ENCODE measurements at regions not wholly inside any gene's neighbourhood (a gene's known extent, or its start where the extent isn't known, plus 50 kb on each side); places are given as distances from the start of the nearest gene placed in this dataset.

GRCh38 chr10:106498675-106499074, 665.8 kb downstream of the SORCS1 start:
- ATAC-seq (no peak), DNase-seq (no peak)
- POLR2A ChIA-PET, result no interaction called here
- peaks cover 0 to 18% (median 9%) of the 10 kb centered on the region in 9 donors for H3K9me3 Mint-ChIP-seq
- no peaks in the 10 kb centered on the region for H3K36me3 Mint-ChIP-seq
- H3K27ac Mint-ChIP-seq, result no peak overlapping the region
- no peaks in the 10 kb centered on the region for H3K4me1 Mint-ChIP-seq
- no peak overlapping the region for H3K4me3 Mint-ChIP-seq
- H3K27me3 Mint-ChIP-seq, result peaks cover 0 to 1% (median 0%) of the 10 kb centered on the region in 5 donors

DNA sequence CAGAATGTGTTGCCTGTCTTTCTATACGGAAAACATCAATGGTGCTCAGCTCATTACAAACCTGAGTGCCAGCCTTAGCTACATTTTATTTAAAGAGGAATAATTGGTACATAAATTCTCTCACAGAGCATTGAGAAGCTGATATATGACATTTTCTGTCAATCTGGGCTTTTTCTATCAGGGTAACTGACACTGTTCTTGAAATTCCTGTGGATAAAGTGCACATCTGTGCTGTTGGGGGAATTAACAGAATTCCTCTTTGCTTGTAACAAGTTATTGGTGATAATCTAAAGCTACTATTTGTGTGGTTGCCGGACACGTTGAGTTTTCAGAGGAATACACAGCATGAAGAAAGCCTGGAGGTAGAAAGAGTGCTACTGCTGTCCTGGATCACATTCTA, 668.6 kb downstream of the SORCS1 start:
- POLR2A ChIA-PET, result no interaction called here
- peaks cover 0 to 18% (median 7%) of the 10 kb centered on the region in 9 donors for H3K9me3 Mint-ChIP-seq
- H3K4me3 Mint-ChIP-seq, result no peak overlapping the region
- H3K27me3 Mint-ChIP-seq, result peaks cover 0 to 1% (median 0%) of the 10 kb centered on the region in 5 donors
- H3K4me1 Mint-ChIP-seq, result no peaks in the 10 kb centered on the region
- ATAC-seq (no peak), DNase-seq (no peak)
- no peaks in the 10 kb centered on the region for H3K36me3 Mint-ChIP-seq
- no peak overlapping the region for H3K27ac Mint-ChIP-seq

DNA sequence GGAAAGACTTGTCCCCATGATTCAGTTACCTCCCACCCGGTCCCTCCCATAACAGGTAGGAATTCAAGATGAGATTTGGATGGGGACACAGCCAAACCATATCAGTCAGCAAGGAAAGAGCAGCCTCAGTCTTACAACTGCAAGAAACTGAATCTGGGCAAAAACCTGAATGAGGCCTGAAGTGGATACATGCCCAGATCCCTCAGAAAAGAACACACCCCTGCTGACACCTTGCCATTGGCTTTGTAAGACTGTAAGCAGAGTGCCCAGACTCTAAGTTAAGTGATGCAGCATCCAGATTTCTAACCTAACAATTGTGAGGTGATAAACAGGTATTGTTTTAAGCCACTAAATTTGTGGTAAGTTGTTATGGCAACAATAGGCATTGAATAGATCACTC, 670.8 kb downstream of the SORCS1 start:
- POLR2A ChIA-PET, result no interaction called here
- H3K27ac Mint-ChIP-seq, result no peak overlapping the region
- ATAC-seq, result no peak
- H3K9me3 Mint-ChIP-seq, result peaks cover 0 to 8% (median 4%) of the 10 kb centered on the region in 9 donors
- no peak overlapping the region for H3K4me3 Mint-ChIP-seq
- no peak for DNase-seq
- H3K4me1 Mint-ChIP-seq, result no peaks in the 10 kb centered on the region
- H3K36me3 Mint-ChIP-seq, result no peaks in the 10 kb centered on the region
- H3K27me3 Mint-ChIP-seq, result peaks cover 0 to 1% (median 0%) of the 10 kb centered on the region in 5 donors

GRCh38 chr10:106493226-106493625, 671.3 kb downstream of the SORCS1 start:
- no peak for ATAC-seq
- POLR2A ChIA-PET, result no interaction called here
- H3K27me3 Mint-ChIP-seq, result peaks cover 0 to 1% (median 0%) of the 10 kb centered on the region in 5 donors
- H3K27ac Mint-ChIP-seq, result no peak overlapping the region
- H3K4me1 Mint-ChIP-seq, result no peaks in the 10 kb centered on the region
- no peaks in the 10 kb centered on the region for H3K36me3 Mint-ChIP-seq
- H3K4me3 Mint-ChIP-seq, result no peak overlapping the region
- H3K9me3 Mint-ChIP-seq, result peaks cover 0 to 8% (median 4%) of the 10 kb centered on the region in 9 donors
- DNase-seq, result no peak

- no peak overlapping the region for H3K4me3 Mint-ChIP-seq
- no peaks in the 10 kb centered on the region for H3K36me3 Mint-ChIP-seq
- peaks cover 0 to 10% (median 3%) of the 10 kb centered on the region in 9 donors for H3K9me3 Mint-ChIP-seq
- ATAC-seq, result no peak
- no peak for DNase-seq
- POLR2A ChIA-PET, result no interaction called here
- no peak overlapping the region for H3K27ac Mint-ChIP-seq
- H3K4me1 Mint-ChIP-seq, result no peaks in the 10 kb centered on the region
- no peaks in the 10 kb centered on the region for H3K27me3 Mint-ChIP-seq
Measured at GRCh38 chr10:106487726-106488125, 676.8 kb downstream of the SORCS1 start.

DNA sequence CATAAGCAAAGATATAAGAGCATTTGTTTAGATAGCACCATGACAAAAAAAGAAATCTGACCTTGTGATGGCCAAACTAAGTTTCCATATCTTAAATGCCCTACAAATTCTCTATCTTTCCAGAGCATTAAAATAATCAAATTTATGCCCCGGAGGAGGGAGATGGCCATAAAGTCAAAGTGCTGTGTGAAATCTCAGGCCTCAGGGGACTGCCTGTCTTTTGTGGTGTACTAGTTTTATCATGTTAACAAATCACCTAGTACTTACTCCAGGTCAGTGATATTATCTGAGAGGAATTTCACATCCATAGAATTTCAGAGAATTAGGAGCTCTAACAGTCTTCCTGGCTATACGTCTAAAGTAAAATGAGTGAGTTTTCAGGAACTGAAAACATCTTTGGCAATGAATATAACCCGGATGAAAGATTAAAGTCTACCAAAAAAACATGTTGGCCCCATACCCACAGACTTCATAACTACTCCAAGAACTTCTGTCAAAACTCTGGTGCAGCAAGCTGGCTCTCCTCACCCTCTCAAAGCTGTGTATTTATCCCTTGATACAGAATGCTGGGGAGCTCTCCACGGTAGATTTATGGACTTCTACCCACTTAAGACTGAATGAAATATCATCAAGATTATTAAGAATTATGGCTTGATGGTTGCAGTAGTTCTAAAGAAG, 682.8 kb downstream of the SORCS1 start:
- DNase-seq, result no peak
- no peak overlapping the region for H3K4me3 Mint-ChIP-seq
- H3K4me1 Mint-ChIP-seq, result no peaks in the 10 kb centered on the region
- H3K36me3 Mint-ChIP-seq, result no peaks in the 10 kb centered on the region
- H3K27ac Mint-ChIP-seq, result no peak overlapping the region
- peaks cover 0 to 18% (median 3%) of the 10 kb centered on the region in 9 donors for H3K9me3 Mint-ChIP-seq
- H3K27me3 Mint-ChIP-seq, result no peaks in the 10 kb centered on the region
- POLR2A ChIA-PET, result no interaction called here
- no peak for ATAC-seq

DNA sequence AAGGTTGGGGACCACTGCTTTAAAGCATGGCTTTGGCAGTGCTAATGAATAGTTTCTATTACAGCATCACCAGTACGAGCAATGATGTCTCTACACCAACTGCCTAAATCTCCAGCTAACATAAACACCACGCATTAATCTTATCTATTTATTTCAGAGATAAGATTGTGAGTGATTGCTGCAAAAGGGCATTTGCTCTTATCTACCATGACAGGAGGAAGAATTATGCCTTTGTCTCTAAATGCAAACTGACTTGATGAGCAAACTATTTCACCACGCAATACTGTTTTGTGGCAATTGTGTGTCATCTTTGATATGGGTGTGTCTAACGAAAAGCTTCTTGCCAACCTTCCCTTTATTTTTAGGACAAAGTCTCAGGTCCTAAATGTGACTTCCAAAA, 684.9 kb downstream of the SORCS1 start:
- DNase-seq (no peak), ATAC-seq (no peak)
- no peaks in the 10 kb centered on the region for H3K4me1 Mint-ChIP-seq
- H3K27ac Mint-ChIP-seq, result no peak overlapping the region
- H3K9me3 Mint-ChIP-seq, result peaks cover 0 to 15% (median 0%) of the 10 kb centered on the region in 9 donors
- no peaks in the 10 kb centered on the region for H3K27me3 Mint-ChIP-seq
- POLR2A ChIA-PET, result no interaction called here
- H3K4me3 Mint-ChIP-seq, result no peak overlapping the region
- no peaks in the 10 kb centered on the region for H3K36me3 Mint-ChIP-seq

GRCh38 chr10:106474876-106475275, 689.6 kb downstream of the SORCS1 start:
- POLR2A ChIA-PET, result no interaction called here
- H3K4me3 Mint-ChIP-seq, result no peak overlapping the region
- no peak overlapping the region for H3K27ac Mint-ChIP-seq
- H3K9me3 Mint-ChIP-seq, result peaks cover 0 to 21% (median 8%) of the 10 kb centered on the region in 9 donors
- H3K27me3 Mint-ChIP-seq, result no peaks in the 10 kb centered on the region
- DNase-seq, result no peak
- no peaks in the 10 kb centered on the region for H3K4me1 Mint-ChIP-seq
- no peak for ATAC-seq
- H3K36me3 Mint-ChIP-seq, result no peaks in the 10 kb centered on the region

GRCh38 chr10:106473129-106473685, 691.3 kb downstream of the SORCS1 start:
- Mint-ChIP-seq H3K27me3 (no peaks in the 10 kb centered on the region), H3K4me3 (no peak overlapping the region), H3K4me1 (no peaks in the 10 kb centered on the region), H3K9me3 (peaks cover 0 to 24% (median 11%) of the 10 kb centered on the region in 9 donors), H3K36me3 (no peaks in the 10 kb centered on the region), H3K27ac (no peak overlapping the region)
- DNase-seq (no peak), ATAC-seq (no peak)
- POLR2A ChIA-PET, result no interaction called here

DNA sequence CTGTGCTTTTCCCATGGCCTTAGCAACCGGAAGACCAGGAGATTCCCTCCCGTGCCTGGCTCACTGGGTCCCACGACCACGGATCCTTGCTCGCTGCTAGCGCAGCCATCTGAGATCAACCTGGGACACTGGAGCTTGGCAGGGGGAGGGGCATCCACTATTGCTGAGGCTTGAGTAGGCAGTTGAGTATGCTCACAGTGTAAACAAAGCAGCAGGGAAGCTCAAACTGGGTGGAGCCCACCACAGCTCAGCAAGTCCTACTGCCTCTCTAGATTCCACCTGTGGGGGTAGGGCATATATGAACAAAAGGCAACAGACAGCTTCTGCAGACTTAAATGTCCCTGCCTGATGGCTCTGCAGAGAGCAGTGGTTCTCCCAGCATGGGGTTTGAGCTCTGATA, 697.0 kb downstream of the SORCS1 start:
- H3K9me3 Mint-ChIP-seq, result peaks cover 0 to 44% (median 11%) of the 10 kb centered on the region in 9 donors
- DNase-seq (no peak), ATAC-seq (no peak)
- no peak overlapping the region for H3K27ac Mint-ChIP-seq
- H3K36me3 Mint-ChIP-seq, result peaks cover 0 to 13% (median 0%) of the 10 kb centered on the region in 3 donors
- no peaks in the 10 kb centered on the region for H3K4me1 Mint-ChIP-seq
- POLR2A ChIA-PET, result no interaction called here
- H3K27me3 Mint-ChIP-seq, result no peaks in the 10 kb centered on the region
- H3K4me3 Mint-ChIP-seq, result no peak overlapping the region

- no peak overlapping the region for H3K27ac Mint-ChIP-seq
- H3K27me3 Mint-ChIP-seq, result no peaks in the 10 kb centered on the region
- POLR2A ChIA-PET, result no interaction called here
- peaks cover 0 to 22% (median 9%) of the 10 kb centered on the region in 9 donors for H3K9me3 Mint-ChIP-seq
- H3K4me3 Mint-ChIP-seq, result no peak overlapping the region
- no peaks in the 10 kb centered on the region for H3K4me1 Mint-ChIP-seq
- DNase-seq (no peak), ATAC-seq (no peak)
- peaks cover 0 to 16% (median 0%) of the 10 kb centered on the region in 3 donors for H3K36me3 Mint-ChIP-seq
Measured at GRCh38 chr10:106457522-106457921, 707.0 kb downstream of the SORCS1 start.

DNA sequence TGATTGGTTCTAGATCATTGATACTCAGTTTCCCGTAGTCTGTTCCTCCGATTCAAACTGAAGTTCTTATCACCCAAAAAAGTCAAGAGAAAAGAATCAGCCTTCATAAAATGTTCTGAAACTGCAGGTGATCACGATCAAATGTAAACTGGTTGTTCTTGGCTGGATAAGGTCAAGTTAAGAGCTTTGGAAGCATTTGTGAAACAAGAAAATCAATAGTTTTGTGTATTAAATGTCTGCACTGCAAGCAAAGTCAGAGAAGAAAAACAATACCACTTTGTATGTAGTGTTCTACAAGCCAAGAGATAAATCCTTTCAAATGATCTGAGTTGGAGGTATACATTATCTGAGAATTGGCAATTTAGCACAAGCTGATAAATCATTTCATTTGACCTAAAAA, 710.3 kb downstream of the SORCS1 start:
- no peak for ATAC-seq
- no peak overlapping the region for H3K27ac Mint-ChIP-seq
- no peaks in the 10 kb centered on the region for H3K27me3 Mint-ChIP-seq
- POLR2A ChIA-PET, result no interaction called here
- H3K4me3 Mint-ChIP-seq, result no peak overlapping the region
- H3K9me3 Mint-ChIP-seq, result peaks cover 0 to 14% (median 0%) of the 10 kb centered on the region in 9 donors
- no peak for DNase-seq
- no peaks in the 10 kb centered on the region for H3K4me1 Mint-ChIP-seq
- H3K36me3 Mint-ChIP-seq, result no peaks in the 10 kb centered on the region

DNA sequence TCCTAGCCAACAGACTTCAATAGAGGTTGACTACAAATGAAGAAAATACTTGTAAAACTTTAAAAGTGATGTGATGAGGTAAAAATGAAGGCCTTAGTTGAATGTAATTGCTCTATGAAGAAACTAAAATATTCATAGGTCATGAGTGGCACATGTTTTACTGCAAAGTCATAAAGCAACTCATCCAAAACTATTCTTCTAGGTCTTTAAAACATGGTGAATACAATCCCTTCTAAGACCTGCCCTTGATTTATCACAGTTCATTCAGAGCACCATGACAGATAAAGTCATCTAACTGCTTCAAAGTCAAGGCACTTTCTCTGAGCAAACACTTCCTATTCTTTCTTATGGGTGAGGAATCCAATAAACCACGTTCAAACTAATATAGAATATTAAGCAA, 713.5 kb downstream of the SORCS1 start:
- no peaks in the 10 kb centered on the region for H3K36me3 Mint-ChIP-seq
- H3K4me1 Mint-ChIP-seq, result no peaks in the 10 kb centered on the region
- ATAC-seq, result no peak
- no peak overlapping the region for H3K27ac Mint-ChIP-seq
- DNase-seq, result no peak
- H3K27me3 Mint-ChIP-seq, result no peaks in the 10 kb centered on the region
- POLR2A ChIA-PET, result no interaction called here
- H3K4me3 Mint-ChIP-seq, result no peak overlapping the region
- H3K9me3 Mint-ChIP-seq, result peaks cover 0 to 30% (median 4%) of the 10 kb centered on the region in 9 donors

DNA sequence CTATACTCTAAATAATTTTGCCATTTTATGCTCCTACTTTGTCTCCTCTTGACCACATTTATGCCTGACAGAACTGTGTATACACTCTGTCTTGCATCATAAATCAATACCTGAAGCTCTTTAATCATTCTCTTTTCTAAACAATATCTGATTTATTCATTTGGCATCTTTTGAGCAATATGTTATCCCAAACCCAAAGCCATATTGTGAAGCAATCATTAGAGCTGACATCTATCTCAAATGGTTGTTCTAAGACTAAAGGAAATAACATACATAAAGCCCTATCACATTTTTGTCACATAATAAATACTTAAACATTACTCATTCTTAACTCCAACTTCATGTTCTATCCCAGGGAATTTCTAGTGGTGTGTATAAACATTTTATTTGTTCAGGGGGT, 717.6 kb downstream of the SORCS1 start:
- ATAC-seq (no peak), DNase-seq (no peak)
- Mint-ChIP-seq H3K27ac (no peak overlapping the region), H3K27me3 (no peaks in the 10 kb centered on the region), H3K36me3 (no peaks in the 10 kb centered on the region), H3K4me1 (no peaks in the 10 kb centered on the region), H3K9me3 (peaks cover 3 to 34% (median 7%) of the 10 kb centered on the region in 9 donors), H3K4me3 (no peak overlapping the region)
- POLR2A ChIA-PET, result no interaction called here
